Heart right ventricle (tissue), 16 donors: ENCODE measurements at regions not wholly inside any gene's neighbourhood (a gene's known extent, or its start where the extent isn't known, plus 50 kb on each side); places are given as distances from the start of the nearest gene placed in this dataset.
A peak's percentile ranks its signal among the peaks of the same experiment; 100 is the strongest.

Experiments used
- ATAC-seq, 8 donors: fragments of 200-7000 bp; cut with Tn5 transposase; one replicate each; pipeline ENCODE4 v1.9.1; 2020; ENCODE audit warnings: mild to moderate bottlenecking in 8 of 8, moderate library complexity in 8 of 8, moderate number of reproducible peaks in 1 of 8
- DNase-seq, 2 donors: peaks; one replicate each; pipeline ENCODE4 v3.0.0-alpha.2; 2020
- H3K27ac ChIP-seq, 10 donors: fragments of 200-600 bp; sonication (generic) in 2 of 10; one replicate each; pipeline versions ENCODE4 v1.5.0 to v1.8.0; 2020 to 2022; ENCODE audit warnings: mild to moderate bottlenecking in 3 of 10
- H3K27me3 ChIP-seq, 7 donors: fragments of 200-600 bp; one replicate each; pipeline ENCODE4 v1.8.0; 2021 to 2022; ENCODE audit warnings: mild to moderate bottlenecking in 2 of 7
- H3K36me3 ChIP-seq, 9 donors: fragments of 200-600 bp; sonication (generic) in 1 of 9; one replicate each; pipeline versions ENCODE4 v1.5.0 to v1.8.0; 2020 to 2022; ENCODE audit warnings: mild to moderate bottlenecking in 2 of 9
- H3K4me1 ChIP-seq, 9 donors: fragments of 200-600 bp; sonication (generic) in 1 of 9; one replicate each; pipeline versions ENCODE4 v1.5.0 to v1.8.0; 2020 to 2022; ENCODE audit warnings: mild to moderate bottlenecking in 4 of 9
- H3K4me3 ChIP-seq, 10 donors: fragments of 200-600 bp; sonication (generic) in 2 of 10; one replicate each; pipeline versions ENCODE4 v1.5.0 to v1.8.0; 2020 to 2022; ENCODE audit warnings: mild to moderate bottlenecking in 7 of 10, moderate library complexity in 2 of 10
- H3K9me3 ChIP-seq, 11 donors: fragments of 200-600 bp in 10 of 11; sonication (generic) in 2 of 11; one replicate each; pipeline versions ENCODE4 v1.5.0 to v1.8.0; 2013 to 2022; ENCODE audit warnings: mild to moderate bottlenecking in 2 of 11, control low read depth in 1 of 11, moderate library complexity in 1 of 11
- WGBS, 2 donors: extraction: QIAGEN DNeasy Blood & Tissue Kit; methylation state at CpG; one replicate each; pipeline ENCODE4 v1.1.7; 2013; ENCODE audit warnings: inconsistent platforms in 1 of 2; 5-methylcytosine and 5-hydroxymethylcytosine counted together
- intact Hi-C, 10 donors: fragments of 100-400 bp; cut with DNase I; formaldehyde crosslinking; loops; one replicate each; pipeline versions ENCODE4 v1.11.1 to v1.14.2; 2022
- TF ChIP-seq, protein P1 (sequence below), 9 donors: fragments of 200-600 bp; sonication (generic) in 2 of 9; IDR thresholded peaks; one replicate each; pipeline versions ENCODE4 v1.5.0 to v1.8.0; 2021 to 2022; ENCODE audit warnings: antibody characterized with exemption in 9 of 9, mild to moderate bottlenecking in 5 of 9, moderate library complexity in 1 of 9
- donor health status: Arrhythmogenic right ventricular cardiomyopathy.
- donor health status: ischemic (EF 13 %, LVEDD 7.1; RV severe dilation, severe dysfunction).
- donor health status: healthy with polysubstance abuse.
- donor health status: DM: no; HTN: yes; CAD: no.
- donor health status: DM: no; HTN: no; CAD: no.
- donor health status: ischemic (EF 25% LVEDD 6.9; RV normal size, moderate dysfunction).
- donor health status: ischemic (EF 25% LVEDD 5.7; RV mildly dilated, moderate dysfunction).
- donor health status: healthy.
- donor health status: DM: yes; HTN: yes; CAD: no.
- donor health status: Ischemic cardiomyopathy.
- donor health status: ischemic (EF 35%, LVEDD 5.7; RV mildly dilated, moderate dysfunction).
- donor health status: nonischemic (EF 11% LVEDD 7.7; RV severe dilation, severe dysfunction).
- donor health status: DM: yes; HTN: yes; CAD: no.
- donor health status: PGD.
- donor health status: ischemic (EF 29% LVEDD 5.4; RV normal size, mild dysfunction).
- donor health status: nonischemic (EF 23%, LVEDD 6.1; RV moderate dilation, normal function).

DNA sequence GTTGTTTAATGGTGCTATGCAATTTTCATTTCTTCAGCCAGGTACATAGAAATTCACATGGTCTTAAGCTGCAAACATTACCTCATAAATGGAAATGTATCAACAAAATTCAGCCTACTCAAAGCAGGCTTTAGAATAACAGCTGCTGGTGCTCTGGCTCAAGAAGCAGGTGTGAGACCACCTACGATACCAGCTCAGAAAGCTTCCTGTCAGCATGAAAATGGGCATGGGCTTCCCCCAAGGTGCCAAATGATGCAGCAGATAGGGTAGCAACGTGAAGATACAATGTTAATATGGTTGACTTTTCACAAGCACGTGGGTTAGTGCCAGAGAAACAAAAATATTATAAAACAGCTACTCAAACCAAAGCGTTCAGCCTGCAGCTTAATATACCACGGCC, 343.4 kb upstream of the PRICKLE1 start:
- ATAC-seq (no peak), DNase-seq (no peak)
- WGBS, 2 donors, result 84 to 88% methylated on average over 5 of the region's 5 CpGs
- Histone ChIP-seq H3K27ac (no peak overlapping the region), H3K4me1 (peaks cover 0 to 6% (median 0%) of the 10 kb centered on the region in 9 donors), H3K4me3 (no peak overlapping the region), H3K36me3 (no peaks in the 10 kb centered on the region), H3K9me3 (peaks cover 0 to under 1% (median 0%) of the 10 kb centered on the region in 11 donors), H3K27me3 (no peaks in the 10 kb centered on the region)
- TF ChIP-seq, protein P1, sequence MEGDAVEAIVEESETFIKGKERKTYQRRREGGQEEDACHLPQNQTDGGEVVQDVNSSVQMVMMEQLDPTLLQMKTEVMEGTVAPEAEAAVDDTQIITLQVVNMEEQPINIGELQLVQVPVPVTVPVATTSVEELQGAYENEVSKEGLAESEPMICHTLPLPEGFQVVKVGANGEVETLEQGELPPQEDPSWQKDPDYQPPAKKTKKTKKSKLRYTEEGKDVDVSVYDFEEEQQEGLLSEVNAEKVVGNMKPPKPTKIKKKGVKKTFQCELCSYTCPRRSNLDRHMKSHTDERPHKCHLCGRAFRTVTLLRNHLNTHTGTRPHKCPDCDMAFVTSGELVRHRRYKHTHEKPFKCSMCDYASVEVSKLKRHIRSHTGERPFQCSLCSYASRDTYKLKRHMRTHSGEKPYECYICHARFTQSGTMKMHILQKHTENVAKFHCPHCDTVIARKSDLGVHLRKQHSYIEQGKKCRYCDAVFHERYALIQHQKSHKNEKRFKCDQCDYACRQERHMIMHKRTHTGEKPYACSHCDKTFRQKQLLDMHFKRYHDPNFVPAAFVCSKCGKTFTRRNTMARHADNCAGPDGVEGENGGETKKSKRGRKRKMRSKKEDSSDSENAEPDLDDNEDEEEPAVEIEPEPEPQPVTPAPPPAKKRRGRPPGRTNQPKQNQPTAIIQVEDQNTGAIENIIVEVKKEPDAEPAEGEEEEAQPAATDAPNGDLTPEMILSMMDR (IDR thresholded peaks at IDR 0.05), result no peak
- intact Hi-C loops, result no loop called here

DNA sequence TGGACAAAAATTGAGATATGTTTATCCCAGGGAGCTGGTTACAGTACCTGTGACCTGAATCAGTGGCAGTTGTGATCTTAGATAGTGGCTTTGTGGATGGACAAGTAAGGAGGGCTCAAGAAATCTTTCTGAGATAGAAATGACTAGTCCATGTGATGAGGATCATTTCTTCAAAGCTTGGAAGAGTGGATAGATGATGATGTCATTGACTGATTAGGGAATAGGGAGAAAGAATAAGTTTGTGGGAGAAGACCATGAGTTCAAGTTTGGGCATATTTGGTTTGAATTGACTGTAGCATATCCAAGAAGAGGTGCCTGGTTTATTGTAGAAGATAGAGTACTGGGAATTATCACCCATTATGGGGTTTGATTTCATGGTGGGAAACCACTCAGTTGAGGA, 336.7 kb upstream of the PRICKLE1 start:
- Histone ChIP-seq H3K9me3 (no peaks in the 10 kb centered on the region), H3K4me1 (peaks cover 0 to 23% (median 4%) of the 10 kb centered on the region in 9 donors), H3K36me3 (no peaks in the 10 kb centered on the region), H3K27me3 (no peaks in the 10 kb centered on the region), H3K4me3 (no peak overlapping the region), H3K27ac (no peak overlapping the region)
- ATAC-seq, result no peak
- DNase-seq, result no peak
- intact Hi-C loops, result no loop called here
- TF ChIP-seq, protein P1 (IDR thresholded peaks at IDR 0.05), result no peak

GRCh38 chr12:42924482-42924881, 334.9 kb upstream of the PRICKLE1 start:
- Histone ChIP-seq H3K4me1 (peaks cover 0 to 23% (median 4%) of the 10 kb centered on the region in 9 donors), H3K36me3 (no peaks in the 10 kb centered on the region), H3K9me3 (no peaks in the 10 kb centered on the region), H3K27ac (no peak overlapping the region), H3K4me3 (no peak overlapping the region), H3K27me3 (no peaks in the 10 kb centered on the region)
- 92 to 95% methylated on average over 1 of the region's 1 CpG for WGBS, 2 donors
- intact Hi-C loops, result no loop called here
- no peak for DNase-seq
- TF ChIP-seq, protein P1 (IDR thresholded peaks at IDR 0.05), result no peak
- ATAC-seq, result no peak

- Histone ChIP-seq H3K4me1 (peaks cover 0 to 25% (median 4%) of the 10 kb centered on the region in 9 donors), H3K36me3 (no peaks in the 10 kb centered on the region), H3K9me3 (no peaks in the 10 kb centered on the region), H3K27ac (peak overlapping the region in 1 of 10 donors; percentile 3), H3K27me3 (no peaks in the 10 kb centered on the region), H3K4me3 (no peak overlapping the region)
- ATAC-seq (peak in 3 of 8 donors; percentile 48 to 68 (median 51)), DNase-seq (no peak)
- intact Hi-C loops, result no loop called here
- TF ChIP-seq, protein P1 (IDR thresholded peaks at IDR 0.05), result no peak
These were observed 334.0 kb upstream of the PRICKLE1 start for GRCh38 chr12:42923583-42923982.
